CD4-positive, alpha-beta T cell treated with Interleukin-10 for 1 hour (primary cell): ENCODE measurements at regions not wholly inside any gene's neighbourhood (a gene's known extent, or its start where the extent isn't known, plus 50 kb on each side); places are given as distances from the start of the nearest gene placed in this dataset.

Experiments used
- DNase-seq: peaks from one replicate; pipeline ENCODE4 v3.0.0-alpha.2; 2020

DNA sequence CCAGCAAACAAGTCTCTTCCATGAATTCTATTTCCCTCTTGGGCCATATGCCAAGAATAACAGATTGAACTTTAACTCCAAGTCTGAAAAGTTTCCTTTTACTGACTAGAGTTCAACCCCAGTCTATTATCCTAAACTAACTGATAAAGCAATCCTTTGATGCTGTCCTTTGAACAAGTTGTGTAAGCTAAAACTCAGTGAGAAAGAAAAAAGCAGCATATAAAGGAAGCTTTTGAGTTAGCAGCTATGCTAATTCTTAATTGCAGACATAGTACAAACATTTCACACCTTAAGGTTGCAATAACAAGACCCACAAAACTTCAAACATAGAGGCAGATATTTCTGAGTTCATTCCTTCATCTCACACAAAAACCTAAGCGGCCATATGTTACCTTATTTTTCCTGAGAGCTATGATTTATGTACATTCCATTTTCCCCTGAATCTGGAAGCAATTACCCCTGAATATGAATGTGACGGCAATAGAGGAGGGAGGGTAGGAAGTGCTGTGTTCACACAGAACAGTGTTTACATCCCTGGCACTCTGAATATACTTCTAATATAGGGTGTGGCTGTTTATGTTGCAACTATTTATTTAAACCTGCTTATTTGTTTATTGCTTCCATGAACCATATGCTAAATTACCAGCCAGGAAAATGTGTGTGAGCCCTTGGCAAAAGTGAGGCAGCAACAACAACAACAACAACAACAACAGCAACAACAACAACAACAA is 180.6 kb downstream of the IRS1 start:
- no peak for DNase-seq

DNA sequence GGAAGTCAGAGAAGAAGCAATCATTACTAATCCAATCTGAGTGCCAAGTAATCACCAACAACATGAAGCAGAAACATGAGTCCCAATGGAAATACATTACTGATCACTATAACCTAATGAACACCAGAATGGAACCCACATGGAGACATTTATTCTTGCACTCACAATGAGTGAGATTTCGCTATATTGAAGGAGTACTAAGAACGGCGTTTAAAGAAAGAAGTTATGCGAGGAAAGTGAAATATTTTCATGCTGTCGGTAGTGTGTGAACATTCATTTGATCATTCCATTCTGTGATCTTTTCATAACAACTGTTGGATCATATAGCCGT is 181.1 kb downstream of the IRS1 start:
- DNase-seq, result no peak

DNA sequence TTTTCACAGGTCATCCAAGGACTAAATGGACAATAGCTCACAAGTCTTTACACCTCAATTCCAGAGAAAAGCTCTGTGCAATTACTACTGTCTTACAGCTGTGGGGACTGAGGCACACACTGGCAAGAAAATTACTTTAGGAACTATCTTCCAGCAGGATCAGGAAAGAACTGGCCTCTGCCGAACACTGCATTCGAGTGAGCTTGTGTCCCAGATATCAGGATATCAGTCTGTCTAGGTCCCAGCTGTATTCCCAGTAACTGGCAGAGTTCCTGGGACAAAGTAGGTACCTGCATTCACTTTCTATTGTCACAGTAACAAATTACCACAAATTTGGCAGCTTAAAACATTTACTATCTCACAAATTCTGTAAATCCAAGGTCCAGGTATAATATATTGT is 183.7 kb downstream of the IRS1 start:
- no peak for DNase-seq

DNA sequence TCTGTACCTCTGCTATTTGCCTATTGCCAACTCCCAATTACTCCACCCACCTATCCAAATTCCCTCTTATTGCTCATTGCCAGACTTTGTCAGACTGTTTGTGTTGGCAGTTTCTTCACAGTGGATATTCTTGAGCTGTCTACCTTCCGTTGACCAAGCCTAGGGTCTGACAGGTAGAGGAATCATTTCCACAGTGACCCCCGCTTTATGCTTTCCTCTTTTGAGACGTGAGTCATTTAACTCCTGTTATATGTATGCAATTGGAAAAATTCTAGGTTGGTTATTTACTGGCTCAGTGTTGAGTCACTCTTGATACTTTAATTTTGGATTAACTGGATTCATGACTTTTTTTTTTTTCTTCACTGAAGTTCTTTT is 187.7 kb downstream of the IRS1 start:
- no peak for DNase-seq

DNA sequence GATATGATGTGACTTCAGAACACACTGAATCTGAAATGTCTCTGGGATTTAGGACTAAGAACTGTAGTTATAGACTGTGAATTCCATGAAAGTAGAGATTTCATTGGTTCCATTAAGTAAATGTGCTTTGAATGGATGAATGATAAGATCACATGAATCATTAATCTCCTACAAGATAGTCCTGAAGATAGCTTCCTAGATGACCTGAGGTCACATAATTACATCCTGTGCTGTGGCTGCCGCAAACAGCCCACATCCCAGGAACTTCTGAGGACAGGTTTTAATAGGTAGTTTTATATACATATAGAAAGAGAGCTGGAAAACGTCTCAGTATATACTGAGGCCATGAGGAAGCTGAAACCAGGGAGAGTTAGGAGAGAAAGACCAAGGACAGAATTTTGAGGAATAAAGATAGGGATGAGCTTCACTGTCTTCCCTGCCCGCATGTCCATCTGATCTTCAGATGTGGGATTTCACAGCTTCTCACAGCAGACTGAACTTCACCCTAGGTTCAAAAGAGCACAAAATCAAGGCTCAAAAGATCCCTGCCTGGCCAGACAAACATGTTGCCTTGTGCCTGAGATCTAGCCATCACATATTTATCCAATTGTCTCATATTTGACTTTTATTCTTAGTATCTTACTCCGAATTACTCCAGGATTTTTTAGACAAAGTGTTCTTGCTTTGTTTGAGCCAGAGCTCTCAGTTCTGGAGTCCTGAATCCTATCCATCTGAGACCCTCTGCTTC is 188.2 kb downstream of the IRS1 start:
- no peak for DNase-seq

DNA sequence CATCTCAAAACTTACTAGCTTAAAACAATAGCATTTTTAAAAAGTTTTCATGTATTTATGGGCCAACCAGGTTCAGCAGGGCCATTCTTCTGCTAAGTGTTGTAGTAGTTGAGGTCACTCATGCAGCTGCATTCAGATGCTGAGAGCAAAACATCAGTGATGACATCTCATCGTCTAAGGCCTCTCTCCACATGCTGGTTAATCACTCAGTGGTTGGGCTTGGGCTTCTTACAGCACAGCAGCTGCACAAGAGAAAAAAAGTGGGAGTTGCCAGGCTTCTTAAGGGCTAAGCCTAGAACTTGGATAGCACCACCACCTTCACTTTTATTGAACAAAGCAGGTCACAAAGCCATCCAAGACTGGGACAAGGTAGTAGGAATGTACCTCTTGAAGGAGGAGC is 190.3 kb downstream of the IRS1 start:
- DNase-seq, result no peak

DNA sequence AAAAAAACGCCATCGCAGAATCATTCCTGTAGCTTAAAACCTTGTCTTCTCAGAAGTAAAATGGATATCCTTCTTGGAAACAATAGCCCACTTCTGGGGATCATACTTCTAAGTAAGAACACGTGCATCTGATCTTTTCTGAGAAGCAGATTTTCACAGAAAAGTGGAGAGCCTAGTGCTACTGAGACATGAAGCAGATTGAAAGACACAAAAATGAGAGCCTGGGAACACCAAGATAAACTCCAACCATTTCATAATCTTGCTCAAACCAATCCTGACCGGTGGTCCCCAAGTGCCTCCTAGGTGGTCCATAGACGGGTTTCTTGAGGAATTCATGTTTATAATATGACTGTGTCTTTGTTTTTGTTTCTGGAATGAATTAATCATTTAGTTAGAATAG is 191.2 kb downstream of the IRS1 start:
- no peak for DNase-seq

DNA sequence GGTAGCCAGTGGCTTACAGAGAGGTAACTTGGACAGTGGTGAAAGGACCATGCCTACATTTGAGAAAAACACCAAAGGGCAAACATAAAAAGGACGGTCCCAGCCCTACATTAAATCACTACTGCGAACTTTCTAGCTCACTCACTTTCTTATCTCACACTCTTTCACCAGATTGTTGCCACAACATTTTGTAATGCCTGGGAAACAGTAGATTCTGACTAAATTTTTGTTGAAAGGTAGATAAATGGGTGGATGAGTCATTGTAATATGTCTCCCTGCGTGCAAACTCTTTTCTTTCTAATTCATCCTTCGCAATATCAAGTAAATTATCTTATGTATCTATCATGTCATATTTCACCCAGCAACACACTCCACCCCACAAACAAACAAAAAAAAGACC is 192.2 kb downstream of the IRS1 start:
- DNase-seq, result no peak

DNA sequence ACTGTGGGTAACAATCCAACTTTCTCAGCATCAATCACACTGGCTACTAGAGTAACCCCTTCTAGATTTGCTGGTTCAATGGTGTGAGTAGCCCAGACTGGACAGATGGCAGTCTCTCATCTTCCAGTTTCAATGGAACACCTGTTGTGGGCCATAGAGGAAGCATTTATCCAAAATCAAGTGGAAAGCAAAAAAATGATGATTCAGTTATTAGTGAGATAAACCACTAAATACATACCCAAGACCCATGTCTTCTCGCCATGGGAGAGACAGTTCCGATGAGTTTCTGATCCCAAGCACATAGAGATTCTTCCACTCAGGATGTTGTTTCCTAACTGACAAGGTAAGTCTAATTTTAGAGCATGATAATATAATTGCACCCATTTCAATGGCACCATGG is 194.0 kb downstream of the IRS1 start:
- DNase-seq, result no peak

DNA sequence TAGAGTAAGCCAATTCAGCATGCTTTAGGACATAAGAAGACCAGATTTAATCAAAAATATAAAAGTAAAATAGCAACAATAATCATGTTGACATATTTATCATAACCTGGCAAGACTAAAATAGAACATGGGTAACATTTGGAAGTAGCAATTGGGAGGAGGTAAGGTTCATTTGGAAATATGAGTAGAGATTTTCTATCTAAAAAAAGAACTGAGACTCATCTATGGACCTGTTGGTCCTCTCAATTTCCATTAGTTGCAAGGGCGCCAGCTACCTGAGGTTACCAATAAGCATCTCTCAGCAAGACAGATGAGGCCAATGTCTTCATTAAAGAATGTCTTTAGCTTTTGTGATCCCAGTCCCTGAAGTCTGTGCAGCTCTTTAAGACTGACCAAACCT is 196.0 kb downstream of the IRS1 start:
- DNase-seq, result no peak

DNA sequence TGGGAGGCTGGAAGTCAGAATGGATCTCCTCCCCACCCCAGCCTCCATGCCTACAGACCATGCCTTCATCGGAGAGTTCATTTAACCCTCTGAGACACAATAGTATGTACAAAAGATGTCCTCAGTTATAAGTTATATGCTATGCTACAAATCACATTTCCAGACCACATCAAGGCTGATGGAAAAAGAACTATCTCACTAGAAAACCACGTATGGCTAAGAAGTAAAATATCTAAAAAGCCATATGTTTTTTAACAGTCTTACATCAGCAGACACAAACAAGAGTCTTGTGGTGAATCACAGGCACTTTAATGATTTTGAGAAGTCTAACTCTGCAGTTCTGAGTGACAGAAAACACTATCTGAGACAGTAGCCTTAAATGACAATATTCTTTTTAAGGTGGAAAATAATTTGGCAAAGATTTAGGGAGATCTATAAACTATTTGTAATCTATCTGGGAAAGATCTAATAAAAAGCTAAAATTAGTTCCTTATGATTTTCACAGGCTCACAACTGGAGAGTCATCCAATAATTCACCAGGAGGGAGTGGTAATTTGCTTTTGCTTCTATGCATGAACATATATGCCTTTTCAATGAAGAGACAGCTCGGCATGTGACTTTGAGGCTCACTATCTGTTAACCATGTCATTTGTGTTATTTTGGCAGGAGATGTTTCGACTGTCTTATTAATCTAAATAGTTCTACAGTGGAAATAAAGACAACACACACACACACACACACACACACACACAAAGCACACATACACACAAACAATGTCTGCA is 197.5 kb downstream of the IRS1 start:
- DNase-seq, result no peak

DNA sequence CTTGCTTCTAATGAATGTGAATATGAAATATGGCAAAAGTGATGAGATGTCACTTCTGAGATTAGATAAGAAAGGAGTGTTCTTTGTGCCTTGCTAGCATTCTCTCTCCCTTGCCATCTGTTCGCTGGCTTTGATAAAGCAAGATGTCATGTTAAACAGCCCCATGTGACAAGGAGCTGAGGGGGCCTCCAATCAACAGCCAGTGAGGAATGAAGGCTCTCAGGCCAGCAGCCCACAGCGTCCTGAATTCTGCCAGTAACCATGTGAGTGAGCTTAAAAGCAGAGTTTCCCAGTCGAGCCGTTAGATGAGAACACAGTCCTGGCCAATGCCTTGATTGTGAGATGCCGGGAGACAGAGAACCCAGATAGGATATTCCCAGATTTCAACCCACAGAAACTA is 198.8 kb downstream of the IRS1 start:
- no peak for DNase-seq

DNA sequence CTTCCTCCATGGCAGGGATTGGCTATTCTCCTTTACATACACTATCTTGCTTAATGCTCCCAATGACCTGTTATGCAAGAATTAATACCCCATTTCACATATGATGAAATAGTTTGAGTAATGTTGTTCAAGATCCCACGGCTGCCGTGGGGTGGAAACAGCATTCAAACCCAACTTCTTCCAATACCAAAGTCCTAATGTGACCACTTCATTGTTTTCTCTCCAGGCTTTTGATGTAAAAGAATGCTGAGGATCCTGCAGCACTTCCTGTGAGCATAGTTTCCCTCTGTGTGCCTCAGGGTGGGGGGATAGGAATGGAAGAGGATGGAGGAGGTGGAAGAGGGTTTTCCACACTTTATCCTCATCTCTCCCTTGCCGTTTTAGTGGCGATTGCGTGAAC is 199.4 kb downstream of the IRS1 start:
- DNase-seq, result no peak

DNA sequence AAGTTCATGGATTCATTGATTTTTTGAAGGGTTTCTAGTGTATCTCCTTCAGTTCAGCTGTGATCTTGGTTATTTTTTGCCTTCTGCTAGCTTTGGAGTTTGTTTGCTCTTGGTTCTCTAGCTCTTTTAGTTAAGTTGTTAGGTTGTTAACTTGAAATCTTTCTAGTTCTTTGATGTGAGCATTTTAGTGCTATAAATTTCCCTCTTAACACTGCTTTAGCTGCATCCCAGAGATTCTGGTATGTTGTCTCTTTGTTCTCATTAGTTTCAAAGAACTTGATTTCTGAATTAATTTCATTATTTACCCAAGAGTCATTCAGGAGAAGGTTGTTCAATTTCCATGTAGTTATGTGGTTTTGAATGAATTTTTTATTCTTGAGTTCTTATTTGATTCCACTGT is 210.6 kb downstream of the IRS1 start:
- no peak for DNase-seq

DNA sequence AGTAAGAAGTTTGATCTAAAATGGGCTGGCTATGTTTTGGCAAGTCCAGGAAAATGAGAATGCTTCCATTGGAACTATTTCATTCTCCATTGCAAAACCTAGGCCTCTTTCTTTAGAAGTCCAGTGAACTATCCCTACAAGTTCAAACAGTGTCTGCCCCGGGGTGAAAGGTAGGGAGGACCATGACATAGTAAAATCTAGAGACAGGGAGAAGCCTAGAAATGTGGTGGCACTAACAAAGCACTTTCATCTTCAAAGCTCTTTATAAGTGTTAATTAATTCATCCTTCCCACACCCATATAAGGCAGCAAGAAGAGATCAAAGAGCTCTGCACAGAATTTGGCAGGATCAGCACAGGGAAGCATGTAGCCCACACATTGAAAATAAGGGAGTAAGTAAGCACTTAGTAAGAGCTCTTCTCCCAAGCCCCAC is 214.5 kb downstream of the IRS1 start:
- DNase-seq, result no peak

DNA sequence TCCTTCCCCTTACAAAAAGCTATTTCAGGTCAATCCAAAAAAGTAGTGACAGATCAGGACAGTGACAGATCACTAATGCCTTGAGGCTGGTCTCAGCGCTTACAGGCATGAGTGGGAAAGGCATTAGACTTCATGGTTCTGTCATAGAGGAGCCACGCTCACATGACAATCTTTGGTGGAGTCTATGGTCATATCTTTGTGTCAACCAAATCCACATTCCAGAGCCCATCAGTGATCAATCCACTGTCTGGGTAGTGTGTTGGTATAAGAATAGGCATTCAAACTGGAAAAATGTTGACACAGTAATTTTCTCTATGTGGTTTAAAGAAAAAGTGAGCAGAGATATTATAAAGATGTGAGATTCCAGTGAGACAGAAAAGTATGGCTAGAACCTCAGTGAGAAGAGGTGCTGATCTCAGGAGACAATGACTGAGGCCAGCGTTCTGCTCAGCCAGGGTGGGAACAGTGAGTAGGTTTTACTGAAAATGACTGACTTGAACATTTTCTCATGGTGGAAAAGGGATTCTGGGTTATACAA is 215.0 kb downstream of the IRS1 start:
- DNase-seq, result no peak

DNA sequence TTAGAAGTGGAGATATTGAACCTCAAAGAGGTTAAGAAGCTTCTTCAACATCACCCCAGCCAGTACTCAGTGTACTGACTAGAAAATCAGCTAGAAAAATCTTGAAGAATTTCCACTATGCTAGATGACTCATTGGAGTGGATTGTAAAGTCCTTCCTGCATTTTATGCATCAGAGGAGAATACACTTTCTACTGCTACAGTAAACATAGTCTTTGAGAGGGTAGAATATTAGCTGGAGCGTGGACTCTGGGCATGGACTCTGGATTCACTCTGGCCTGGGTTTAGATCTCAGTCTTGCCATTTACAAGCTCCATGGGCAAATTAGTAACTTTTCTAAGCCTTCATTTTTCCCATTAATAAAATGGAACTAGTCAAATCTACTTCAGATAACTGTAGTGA is 215.9 kb downstream of the IRS1 start:
- no peak for DNase-seq

DNA sequence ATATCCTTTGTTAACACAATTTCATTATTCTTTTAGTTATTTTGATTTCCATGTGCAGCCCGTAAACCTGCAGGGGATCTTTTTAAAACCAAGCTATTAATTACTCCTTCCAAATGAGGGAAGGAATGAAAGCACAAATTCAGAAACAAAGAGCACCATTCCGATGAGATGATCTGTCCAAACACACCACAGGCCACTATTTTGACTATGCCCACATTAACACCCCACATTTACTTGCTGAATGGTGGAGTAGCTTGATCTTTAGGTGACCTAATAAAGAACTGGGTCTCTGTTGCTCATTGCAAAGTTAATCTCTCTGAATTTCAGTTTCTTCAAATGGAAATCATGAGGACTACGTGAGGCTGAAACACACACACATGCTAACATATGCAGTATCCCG is 218.0 kb downstream of the IRS1 start:
- DNase-seq, result no peak

DNA sequence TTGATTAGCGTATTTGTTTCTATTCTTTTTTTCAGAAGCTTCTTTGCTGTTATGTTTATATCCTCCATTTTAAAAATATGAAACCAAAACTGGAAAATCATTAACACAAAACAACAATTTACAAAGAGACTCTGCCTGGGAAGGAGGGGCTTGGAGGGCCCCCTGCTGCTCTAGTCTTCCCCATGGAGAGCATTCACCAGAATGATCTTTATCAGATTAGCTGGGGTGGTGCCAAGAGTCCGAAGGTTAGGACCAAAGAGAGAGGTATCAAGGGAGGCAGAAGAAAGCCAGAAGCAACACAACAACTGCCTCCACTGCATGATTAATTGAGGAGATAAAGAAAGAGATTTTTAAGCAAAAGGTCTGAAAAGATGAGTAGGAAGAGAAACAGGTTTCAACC is 218.6 kb downstream of the IRS1 start:
- no peak for DNase-seq

DNA sequence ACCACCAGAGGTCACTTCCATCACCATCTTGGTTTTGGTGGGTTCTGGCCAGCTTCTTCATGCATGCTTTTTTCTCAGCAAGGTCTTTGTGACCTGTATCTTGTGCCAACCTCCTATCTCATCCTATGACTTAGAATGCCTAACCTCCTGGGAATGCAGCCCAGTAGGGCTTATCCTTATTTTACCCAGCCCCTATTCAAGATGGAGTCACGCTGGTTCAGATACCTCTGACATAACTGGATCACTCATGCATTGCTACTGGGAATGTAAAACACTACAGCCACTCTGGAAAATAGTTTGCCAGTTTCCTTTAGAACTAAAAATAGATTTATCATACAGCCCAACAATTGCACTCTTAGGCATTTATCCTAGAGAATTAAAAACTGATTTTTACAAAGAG is 219.2 kb downstream of the IRS1 start:
- DNase-seq, result no peak

DNA sequence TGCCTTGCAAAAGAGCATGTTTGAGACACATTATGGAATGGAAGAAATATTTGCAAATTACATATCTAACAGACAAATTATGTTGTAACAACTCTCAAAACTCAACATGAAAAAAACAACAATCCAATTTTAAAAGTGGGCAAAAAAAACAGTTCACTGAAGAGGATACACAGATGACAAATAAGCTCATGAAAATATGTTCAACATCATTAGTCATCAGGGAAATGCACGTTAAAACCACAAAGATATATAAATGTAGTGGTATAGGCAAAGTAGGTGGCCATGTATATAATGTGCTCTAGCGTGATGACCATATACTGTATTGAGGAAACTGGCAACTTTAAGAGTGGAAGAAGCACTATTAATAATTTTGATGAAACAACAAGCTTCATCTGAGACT is 220.1 kb downstream of the IRS1 start:
- DNase-seq, result no peak

DNA sequence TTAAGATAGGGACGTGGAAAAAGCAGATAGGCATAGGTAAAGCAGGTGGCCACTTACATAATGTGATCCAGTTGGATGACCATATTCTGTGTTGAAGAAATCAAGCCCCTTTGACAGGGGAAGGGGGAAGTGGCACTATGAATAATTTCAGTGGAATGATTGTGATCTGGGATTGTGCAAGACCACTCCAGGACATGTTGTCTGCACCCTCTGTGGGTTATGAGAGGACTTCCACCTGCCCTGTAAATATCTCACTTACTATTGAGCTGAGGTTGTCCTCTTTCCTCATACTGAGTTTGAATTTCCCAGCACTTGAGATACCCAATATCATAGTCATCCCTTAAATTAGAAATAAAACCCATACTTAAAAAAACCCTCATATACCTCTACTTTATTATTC is 220.7 kb downstream of the IRS1 start:
- DNase-seq, result no peak

DNA sequence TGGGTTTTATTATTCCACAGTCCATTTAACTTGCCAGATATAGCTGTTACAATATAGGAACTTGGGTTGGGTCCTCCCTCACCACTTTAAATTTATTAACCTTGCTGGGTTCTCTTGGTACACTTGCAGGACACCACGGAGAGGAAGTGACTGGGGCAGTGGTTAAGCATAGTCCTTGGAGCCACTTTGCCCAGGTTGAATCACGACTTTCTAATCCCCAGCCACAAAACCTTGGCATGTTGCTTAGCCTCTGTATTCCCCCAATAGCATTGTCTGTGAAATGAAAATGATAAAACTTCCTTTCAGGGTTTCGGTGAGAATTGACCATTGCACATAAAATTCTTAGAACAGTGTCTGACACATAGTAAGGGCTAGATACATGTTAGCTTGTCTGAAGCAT is 221.2 kb downstream of the IRS1 start:
- DNase-seq, result no peak

DNA sequence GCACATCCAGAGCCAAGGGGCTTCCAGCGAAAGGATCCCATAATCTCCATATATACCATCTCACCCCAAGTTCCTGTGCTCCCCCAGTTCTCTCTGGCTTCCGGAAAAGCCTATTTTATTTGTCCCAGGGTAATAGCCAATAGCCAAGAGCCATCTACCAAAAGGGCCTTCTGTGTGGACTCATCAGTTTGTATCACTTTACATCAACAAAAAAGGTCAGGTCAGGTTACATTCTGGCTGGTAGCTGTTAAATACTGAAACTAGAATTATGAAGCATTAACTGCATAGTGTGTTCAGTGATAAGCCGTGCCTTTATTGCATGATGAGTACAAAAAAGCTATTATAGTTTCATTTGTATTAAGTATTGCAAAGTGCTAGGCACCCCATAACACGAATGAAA is 223.7 kb downstream of the IRS1 start:
- DNase-seq, result no peak
